OCI-LY7 (cell line): ENCODE measurements at regions not wholly inside any gene's neighbourhood (a gene's known extent, or its start where the extent isn't known, plus 50 kb on each side); places are given as distances from the start of the nearest gene placed in this dataset.
"Not testable (repeated sequence)": the region's sequence is repeated elsewhere in the genome, so short reads cannot be mapped to it uniquely, and the experiment has no call there.

ENCODE experiments used
- BruUV-seq: library from RNA; stranded (reverse); fragments of 400-500 nt; replicated peaks from 2 replicates; lab custom pipeline; 2021; lab: Mats Ljungman, UMichigan
- CTCF ChIA-PET: fragments of 300-600 bp; sonication (Branson Sonifier 250); formaldehyde crosslinking; loops from one replicate; lab custom pipeline; 2022; ENCODE audit warnings: antibody characterized with exemption; ENCODE audit not compliant: unreplicated experiment; lab: Charles Lee
- POLR2A ChIA-PET: fragments of 300-600 bp; sonication (Branson Sonifier 250); formaldehyde crosslinking; loops from one replicate; lab custom pipeline; 2022; ENCODE audit warnings: antibody characterized with exemption; lab: Charles Lee
- DNase-seq: peaks from one replicate; pipeline ENCODE4 v3.0.0-alpha.2; 2015; ENCODE audit warnings: low spot score
- H2AFZ ChIP-seq: fragments of 200-600 bp; sonication (generic), shearing (Covaris generic); 2 replicates; pipeline ENCODE4 v1.6.1; 2014; ENCODE audit warnings: mild to moderate bottlenecking, antibody characterized with exemption, low read length, moderate library complexity
- H3K27ac ChIP-seq: fragments of 200-600 bp; sonication (generic); 2 replicates; pipeline ENCODE4 v1.5.1; 2014; ENCODE audit warnings: mixed run types, low read depth, mild to moderate bottlenecking, moderate library complexity, low read length, inconsistent platforms; ENCODE audit not compliant: poor library complexity, severe bottlenecking
- H3K36me3 ChIP-seq: fragments of 200-600 bp; sonication (generic); 2 replicates; pipeline ENCODE4 v1.6.1; 2014; ENCODE audit warnings: mild to moderate bottlenecking, antibody characterized with exemption, low read length, moderate library complexity, mixed read lengths; ENCODE audit not compliant: insufficient read depth
- H3K4me1 ChIP-seq: fragments of 200-600 bp; sonication (generic); 2 replicates; pipeline ENCODE4 v1.5.1; 2014; ENCODE audit warnings: mild to moderate bottlenecking, low read length; ENCODE audit not compliant: insufficient read depth, poor library complexity, severe bottlenecking
- H3K4me2 ChIP-seq: fragments of 200-600 bp; sonication (generic); 2 replicates; pipeline ENCODE4 v1.6.1; 2014; ENCODE audit warnings: mild to moderate bottlenecking, low read length
- H3K4me3 ChIP-seq: fragments of 200-600 bp; sonication (generic); 2 replicates; pipeline ENCODE4 v1.5.1; 2014; ENCODE audit warnings: mild to moderate bottlenecking, low read depth, low read length; ENCODE audit not compliant: poor library complexity, severe bottlenecking
- H3K79me2 ChIP-seq: fragments of 200-600 bp; sonication (generic); 2 replicates; pipeline ENCODE4 v1.6.1; 2016; ENCODE audit warnings: low read depth, mild to moderate bottlenecking, low read length, moderate library complexity, mixed read lengths; ENCODE audit not compliant: insufficient read depth
- H3K9me2 ChIP-seq: fragments of 200-600 bp; sonication (generic); 2 replicates; pipeline ENCODE4 v1.6.1; 2016; ENCODE audit warnings: mild to moderate bottlenecking, low read length, mixed read lengths; ENCODE audit not compliant: insufficient read depth
- H3K9me3 ChIP-seq: fragments of 200-600 bp; sonication (generic); 2 replicates; pipeline ENCODE4 v1.6.1; 2014; ENCODE audit warnings: mild to moderate bottlenecking, mixed run types, low read length, mixed read lengths
- H4K20me1 ChIP-seq: fragments of 200-600 bp; sonication (generic); 2 replicates; pipeline ENCODE4 v1.6.1; 2014; ENCODE audit warnings: mild to moderate bottlenecking, antibody characterized with exemption, low read length, moderate library complexity, mixed read lengths; ENCODE audit not compliant: insufficient read depth
- EZH2phosphoT487 ChIP-seq: fragments of 200-600 bp; sonication (generic); IDR thresholded peaks from 2 replicates; pipeline ENCODE4 v1.6.1; 2018; ENCODE audit warnings: low read depth, borderline replicate concordance, mild to moderate bottlenecking, mixed run types, antibody characterized with exemption, low read length, moderate library complexity, mixed read lengths
- intact Hi-C: fragments of 100-400 bp; cut with micrococcal nuclease; formaldehyde crosslinking; loops from one replicate; pipeline ENCODE4 v1.10.0; 2022; ENCODE audit not compliant: unreplicated experiment
- TF ChIP-seq, protein P1 (sequence below): fragments of 200-600 bp; sonication (generic); conservative IDR thresholded peaks from 2 replicates; pipeline ENCODE4 v1.5.1; 2014; ENCODE audit warnings: mild to moderate bottlenecking, antibody characterized with exemption, low read length, moderate library complexity, mixed read lengths

DNA sequence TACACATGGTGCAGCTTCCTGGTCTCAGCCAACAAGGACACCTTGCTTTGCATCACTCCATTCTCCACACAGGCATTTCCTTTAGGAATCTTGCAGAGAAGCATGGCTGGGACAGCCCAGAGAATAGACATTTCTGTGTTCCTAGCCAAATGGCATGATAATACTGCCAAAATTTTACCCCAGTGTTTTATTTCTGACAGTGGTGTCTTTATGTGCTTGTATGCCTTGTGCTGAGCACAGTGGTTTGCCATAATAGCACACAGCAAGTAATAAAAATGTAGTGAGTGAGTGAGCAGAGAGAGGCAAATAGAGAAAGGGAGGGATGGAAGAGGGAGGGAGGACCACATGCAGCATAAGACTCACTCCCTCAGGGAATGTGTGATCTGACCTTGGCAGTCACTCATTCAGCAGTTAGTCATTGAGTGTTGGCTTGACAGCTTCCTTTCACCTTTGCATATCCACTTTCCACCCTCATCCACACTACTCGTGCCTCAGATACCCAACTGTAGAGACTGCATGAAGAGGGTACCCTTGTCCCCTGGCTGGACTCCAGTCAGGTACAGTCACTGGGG, 212.8 kb upstream of the CCDC196 start:
- Histone ChIP-seq H3K9me2 (no peaks in the 10 kb centered on the region), H3K79me2 (no peaks in the 10 kb centered on the region), H3K9me3 (no peaks in the 10 kb centered on the region), H3K27ac (no peak overlapping the region), H3K4me2 (no peak overlapping the region), H3K4me1 (no peaks in the 10 kb centered on the region), H2AFZ (no peak overlapping the region), H3K4me3 (no peak overlapping the region), H4K20me1 (no peaks in the 10 kb centered on the region), H3K36me3 (no peaks in the 10 kb centered on the region)
- no TSS peak for BruUV-seq
- CTCF ChIA-PET: no interaction called here
- no peak for DNase-seq
- TF ChIP-seq, protein P1, sequence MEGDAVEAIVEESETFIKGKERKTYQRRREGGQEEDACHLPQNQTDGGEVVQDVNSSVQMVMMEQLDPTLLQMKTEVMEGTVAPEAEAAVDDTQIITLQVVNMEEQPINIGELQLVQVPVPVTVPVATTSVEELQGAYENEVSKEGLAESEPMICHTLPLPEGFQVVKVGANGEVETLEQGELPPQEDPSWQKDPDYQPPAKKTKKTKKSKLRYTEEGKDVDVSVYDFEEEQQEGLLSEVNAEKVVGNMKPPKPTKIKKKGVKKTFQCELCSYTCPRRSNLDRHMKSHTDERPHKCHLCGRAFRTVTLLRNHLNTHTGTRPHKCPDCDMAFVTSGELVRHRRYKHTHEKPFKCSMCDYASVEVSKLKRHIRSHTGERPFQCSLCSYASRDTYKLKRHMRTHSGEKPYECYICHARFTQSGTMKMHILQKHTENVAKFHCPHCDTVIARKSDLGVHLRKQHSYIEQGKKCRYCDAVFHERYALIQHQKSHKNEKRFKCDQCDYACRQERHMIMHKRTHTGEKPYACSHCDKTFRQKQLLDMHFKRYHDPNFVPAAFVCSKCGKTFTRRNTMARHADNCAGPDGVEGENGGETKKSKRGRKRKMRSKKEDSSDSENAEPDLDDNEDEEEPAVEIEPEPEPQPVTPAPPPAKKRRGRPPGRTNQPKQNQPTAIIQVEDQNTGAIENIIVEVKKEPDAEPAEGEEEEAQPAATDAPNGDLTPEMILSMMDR: no peak
- TF ChIP-seq EZH2phosphoT487: no peak
- intact Hi-C loops: no loop called here
- POLR2A ChIA-PET: no interaction called here

DNA sequence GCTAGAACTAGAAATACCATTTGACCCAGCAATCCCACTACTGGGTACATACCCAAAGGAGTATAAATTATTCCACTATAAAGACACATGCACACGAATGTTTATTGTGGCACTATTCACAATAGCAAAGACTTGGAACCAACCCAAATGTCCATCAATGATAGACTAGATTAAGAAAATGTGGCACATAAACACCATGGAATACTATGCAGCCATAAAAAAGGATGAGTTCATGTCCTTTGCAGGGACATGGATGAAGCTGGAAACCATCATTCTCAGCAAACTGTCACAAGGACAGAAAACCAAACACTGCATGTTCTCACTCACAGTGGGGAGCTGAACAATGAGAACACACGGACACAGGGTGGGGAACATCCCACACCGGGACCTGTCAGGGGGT, 207.8 kb upstream of the CCDC196 start:
- H4K20me1 ChIP-seq, H3K79me2 ChIP-seq, DNase-seq, intact Hi-C loops, H2AFZ ChIP-seq, BruUV-seq, H3K27ac ChIP-seq, H3K4me1 ChIP-seq, CTCF ChIA-PET, H3K36me3 ChIP-seq, H3K4me2 ChIP-seq, H3K4me3 ChIP-seq, H3K9me2 ChIP-seq, H3K9me3 ChIP-seq, POLR2A ChIA-PET: not testable (repeated sequence)

DNA sequence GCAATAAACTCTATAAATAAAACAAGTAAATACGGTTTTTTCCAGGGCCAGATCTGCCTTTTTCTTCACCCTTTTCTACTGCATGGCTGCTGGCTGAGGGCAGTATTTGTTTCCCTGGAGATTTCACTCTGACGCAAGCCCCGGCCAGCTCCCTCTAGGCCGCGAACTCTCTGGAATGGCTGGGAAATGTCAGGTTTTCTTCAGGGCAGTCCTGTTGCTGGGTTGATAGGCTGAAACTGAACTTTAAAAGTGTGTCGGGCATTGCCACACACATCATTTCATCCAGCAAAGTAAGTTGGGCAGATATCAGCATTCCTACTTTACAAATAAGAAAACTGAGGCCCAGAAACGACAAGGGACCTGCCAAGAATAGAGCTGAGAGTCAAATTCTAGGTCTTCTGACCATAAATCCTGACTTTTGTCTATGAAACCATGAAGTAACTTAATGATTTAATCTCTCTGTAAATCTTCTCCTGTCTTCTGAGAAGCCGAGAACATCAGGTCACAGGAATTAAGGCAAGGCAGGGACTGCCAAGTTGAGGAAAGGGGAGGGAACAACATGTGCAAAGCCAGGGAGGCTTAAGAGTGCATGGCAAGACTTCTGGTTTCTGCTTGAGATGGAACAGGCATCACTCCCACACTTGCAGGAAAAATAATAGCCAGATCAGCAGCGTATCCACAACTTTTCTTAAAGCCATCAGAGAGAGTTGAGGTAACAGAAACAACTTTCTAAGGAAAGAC, 205.0 kb upstream of the CCDC196 start:
- Histone ChIP-seq H3K79me2 (no peaks in the 10 kb centered on the region), H3K9me3 (no peaks in the 10 kb centered on the region), H3K4me1 (no peaks in the 10 kb centered on the region), H3K4me3 (no peak overlapping the region), H3K36me3 (no peaks in the 10 kb centered on the region), H3K4me2 (no peak overlapping the region), H3K27ac (no peak overlapping the region), H2AFZ (no peak overlapping the region), H4K20me1 (no peaks in the 10 kb centered on the region), H3K9me2 (no peaks in the 10 kb centered on the region)
- intact Hi-C loops: no loop called here
- POLR2A ChIA-PET: no interaction called here
- BruUV-seq: no TSS peak
- no peak for DNase-seq
- TF ChIP-seq EZH2phosphoT487: no peak
- TF ChIP-seq, protein P1: no peak
- CTCF ChIA-PET: no interaction called here
